Gastrocnemius medialis (tissue), 4 donors: ENCODE measurements at regions not wholly inside any gene's neighbourhood (a gene's known extent, or its start where the extent isn't known, plus 50 kb on each side); places are given as distances from the start of the nearest gene placed in this dataset.

ENCODE experiments used
- ATAC-seq, 2 donors: fragments of 150-250 bp; one replicate each; pipeline ENCODE4 v1.9.1; 2016
- DNase-seq, 2 donors: peaks; one replicate each; pipeline ENCODE4 v3.0.0-alpha.2; 2019
- H3K27ac ChIP-seq, 4 donors: fragments of 200-600 bp; sonication (generic); 1 replicate in 1 of 4; 2 replicates in 3 of 4; pipeline ENCODE4 v1.5.1; 2016 to 2018; ENCODE audit warnings: mild to moderate bottlenecking in 2 of 4, moderate library complexity in 1 of 4
- H3K27me3 ChIP-seq, 3 donors: fragments of 200-600 bp; sonication (generic) in 2 of 3; 1 replicate in 1 of 3; 2 replicates in 2 of 3; pipeline versions ENCODE4 v1.5.1 to v1.6.0; 2016 to 2019; ENCODE audit warnings: mild to moderate bottlenecking in 1 of 3, moderate library complexity in 1 of 3
- H3K36me3 ChIP-seq, 2 donors: fragments of 200-600 bp; sonication (generic) in 1 of 2; one replicate each; pipeline ENCODE4 v1.5.1; 2017 to 2018
- H3K4me1 ChIP-seq, 2 donors: fragments of 200-600 bp; sonication (generic) in 1 of 2; one replicate each; pipeline ENCODE4 v1.5.1; 2016 to 2017; ENCODE audit warnings: mild to moderate bottlenecking in 2 of 2
- H3K4me3 ChIP-seq, 4 donors: fragments of 200-600 bp; sonication (generic) in 3 of 4; 1 replicate in 1 of 4; 2 replicates in 3 of 4; pipeline ENCODE4 v1.5.1; 2016 to 2019; ENCODE audit warnings: mild to moderate bottlenecking in 2 of 4
- H3K9me3 ChIP-seq, 3 donors: fragments of 200-600 bp; sonication (generic) in 2 of 3; 1 replicate in 1 of 3; 2 replicates in 2 of 3; pipeline ENCODE4 v1.5.1; 2016 to 2019
- POLR2A ChIP-seq, 2 donors: fragments of 450-650 bp; IDR thresholded peaks; one replicate each; pipeline ENCODE4 v1.6.1; 2017; ENCODE audit warnings: antibody characterized with exemption in 2 of 2, mild to moderate bottlenecking in 2 of 2, moderate library complexity in 2 of 2
- in situ Hi-C, 4 donors: fragments of 200-750 bp; cut with MboI; loops; one replicate each; pipeline versions ENCODE4 v1.15.0 to v1.8.0; 2017; ENCODE audit warnings: low sequenced_read_pairs in 4 of 4
- intact Hi-C: fragments of 100-400 bp; cut with DNase I; formaldehyde crosslinking; loops from one replicate; pipeline ENCODE4 v1.15.1; 2023; ENCODE audit warnings: low total_unique reads
- TF ChIP-seq, protein P1 (sequence below), 5 experiments: fragments of 450-650 bp in 3 of 5; fragments of 200-600 bp in 2 of 5; sonication (generic) in 2 of 5; IDR thresholded peaks in 4 of 5; conservative IDR thresholded peaks in 1 of 5; 1 replicate in 4 of 5; 2 replicates in 1 of 5; pipeline ENCODE4 v1.5.1; 2016 to 2019; ENCODE audit warnings: antibody characterized with exemption in 5 of 5, mild to moderate bottlenecking in 3 of 5, moderate library complexity in 3 of 5

DNA sequence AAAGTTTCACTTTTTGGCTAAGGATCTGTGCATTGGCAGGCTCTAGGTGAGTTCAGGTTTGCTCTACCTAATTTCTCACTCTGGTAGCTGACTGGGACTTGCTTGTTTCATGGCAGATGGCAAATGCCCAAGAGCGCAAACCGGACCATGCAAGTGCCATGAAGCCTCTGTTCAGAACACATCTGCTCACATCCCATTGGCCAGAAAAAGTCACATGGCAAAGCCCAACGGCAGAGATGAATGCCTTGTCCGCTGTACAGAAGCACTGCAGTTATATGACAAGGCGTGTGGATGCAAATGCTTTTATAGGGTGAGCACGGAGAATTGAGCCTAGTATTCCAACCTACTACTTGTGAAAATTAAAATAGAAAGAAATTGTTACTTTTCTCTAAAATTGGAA is 202.2 kb upstream of the HMGA2 start:
- TF ChIP-seq POLR2A (IDR thresholded peaks at IDR 0.05) = no peak
- TF ChIP-seq, protein P1, sequence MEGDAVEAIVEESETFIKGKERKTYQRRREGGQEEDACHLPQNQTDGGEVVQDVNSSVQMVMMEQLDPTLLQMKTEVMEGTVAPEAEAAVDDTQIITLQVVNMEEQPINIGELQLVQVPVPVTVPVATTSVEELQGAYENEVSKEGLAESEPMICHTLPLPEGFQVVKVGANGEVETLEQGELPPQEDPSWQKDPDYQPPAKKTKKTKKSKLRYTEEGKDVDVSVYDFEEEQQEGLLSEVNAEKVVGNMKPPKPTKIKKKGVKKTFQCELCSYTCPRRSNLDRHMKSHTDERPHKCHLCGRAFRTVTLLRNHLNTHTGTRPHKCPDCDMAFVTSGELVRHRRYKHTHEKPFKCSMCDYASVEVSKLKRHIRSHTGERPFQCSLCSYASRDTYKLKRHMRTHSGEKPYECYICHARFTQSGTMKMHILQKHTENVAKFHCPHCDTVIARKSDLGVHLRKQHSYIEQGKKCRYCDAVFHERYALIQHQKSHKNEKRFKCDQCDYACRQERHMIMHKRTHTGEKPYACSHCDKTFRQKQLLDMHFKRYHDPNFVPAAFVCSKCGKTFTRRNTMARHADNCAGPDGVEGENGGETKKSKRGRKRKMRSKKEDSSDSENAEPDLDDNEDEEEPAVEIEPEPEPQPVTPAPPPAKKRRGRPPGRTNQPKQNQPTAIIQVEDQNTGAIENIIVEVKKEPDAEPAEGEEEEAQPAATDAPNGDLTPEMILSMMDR (IDR thresholded peaks at IDR 0.05 in 4 of 5, conservative IDR thresholded peaks at IDR 0.05 in 1 of 5) = no peak
- Histone ChIP-seq H3K4me1 (no peaks in the 10 kb centered on the region), H3K27ac (no peak overlapping the region), H3K36me3 (no peaks in the 10 kb centered on the region), H3K4me3 (no peak overlapping the region), H3K9me3 (no peaks in the 10 kb centered on the region), H3K27me3 (no peaks in the 10 kb centered on the region)
- DNase-seq (no peak), ATAC-seq (no peak)
- intact Hi-C loops = no loop called here
- in situ Hi-C loops = loop anchor here in 2 of 4 donors (25.0 kb wide), 2 partner anchors 365 to 465 kb away; no protein-coding TSS in a partner anchor

DNA sequence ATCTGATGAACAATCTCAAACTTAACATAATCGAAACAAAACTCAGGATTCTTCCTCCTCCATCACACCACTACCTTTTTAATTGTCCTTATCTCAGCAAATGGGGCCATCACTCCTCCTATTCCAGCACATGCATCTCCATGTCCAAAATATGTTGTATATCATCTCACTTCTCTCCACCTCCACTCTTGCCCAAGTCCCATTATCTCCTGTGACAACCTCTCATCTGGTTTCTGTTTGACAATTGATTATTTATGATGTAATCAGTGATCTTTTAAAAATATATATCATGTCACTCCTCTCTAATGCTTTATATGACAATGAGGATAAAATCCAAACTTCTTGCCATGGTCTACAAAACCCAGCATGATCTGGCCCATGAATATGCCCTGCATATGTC is 200.8 kb upstream of the HMGA2 start:
- no peak for ATAC-seq

DNA sequence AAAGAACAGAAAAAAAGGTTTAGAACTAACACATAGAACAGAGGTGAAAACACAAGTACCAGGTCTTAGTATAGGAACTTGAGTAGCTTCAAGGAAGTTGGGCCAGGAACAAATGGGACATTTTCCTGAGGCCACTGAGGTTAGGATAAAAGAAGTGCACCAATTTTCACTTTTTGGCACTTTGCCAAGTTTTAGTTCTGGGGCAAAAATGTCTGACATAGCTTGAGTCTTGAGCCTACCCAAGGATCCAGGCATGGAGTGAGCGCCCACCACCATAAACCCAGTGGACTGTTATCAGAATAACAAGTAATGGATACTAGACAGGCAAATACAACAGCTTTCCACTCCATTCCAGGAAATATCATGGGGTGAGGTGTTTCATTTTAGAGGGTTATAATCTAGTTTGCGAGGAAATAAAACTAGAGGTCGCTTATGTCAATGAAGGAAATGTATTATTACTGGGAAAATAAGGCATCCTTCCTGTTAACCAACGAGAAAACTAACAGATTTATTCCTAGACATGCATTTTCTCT is 199.7 kb upstream of the HMGA2 start:
- no peak for DNase-seq
- ATAC-seq = no peak
- in situ Hi-C loops = loop anchor here in 2 of 4 donors (25.0 kb wide), 2 partner anchors 363 to 463 kb away; no protein-coding TSS in a partner anchor

More for the DNA sequence above, 200.8 kb upstream of the HMGA2 start:
- in situ Hi-C loops = loop anchor here in 2 of 4 donors (25.0 kb wide), 2 partner anchors 364 to 464 kb away; no protein-coding TSS in a partner anchor
- Histone ChIP-seq H3K4me3 (no peak overlapping the region), H3K27ac (no peak overlapping the region), H3K4me1 (no peaks in the 10 kb centered on the region), H3K27me3 (no peaks in the 10 kb centered on the region), H3K9me3 (no peaks in the 10 kb centered on the region), H3K36me3 (no peaks in the 10 kb centered on the region)
- TF ChIP-seq, protein P1 (IDR thresholded peaks at IDR 0.05 in 4 of 5, conservative IDR thresholded peaks at IDR 0.05 in 1 of 5) = no peak
- no peak for TF ChIP-seq POLR2A (IDR thresholded peaks at IDR 0.05)
- no peak for DNase-seq
- intact Hi-C loops = no loop called here

DNA sequence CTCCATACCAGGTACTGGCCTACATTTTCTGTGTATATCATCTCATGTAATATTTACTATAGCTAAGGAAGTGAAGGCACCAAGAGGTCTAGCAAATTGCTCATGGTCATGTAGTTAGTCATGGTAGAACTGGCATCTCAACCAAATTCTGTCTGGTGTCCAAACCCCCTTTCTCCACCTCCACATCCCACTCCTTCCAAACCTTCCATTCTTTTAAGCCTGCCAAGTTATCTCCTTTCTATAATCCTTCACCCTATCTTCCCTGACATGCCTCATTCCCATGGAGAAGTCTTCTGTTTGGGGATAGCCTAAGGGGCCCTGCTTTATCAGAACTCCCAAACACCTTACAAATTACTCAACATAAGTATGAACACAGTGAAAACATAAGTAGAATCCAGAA is 196.2 kb upstream of the HMGA2 start:
- H3K4me1 ChIP-seq = no peaks in the 10 kb centered on the region
- ATAC-seq (no peak), DNase-seq (no peak)
- no peak overlapping the region for H3K4me3 ChIP-seq
- no peaks in the 10 kb centered on the region for H3K9me3 ChIP-seq
- intact Hi-C loops = no loop called here
- TF ChIP-seq POLR2A (IDR thresholded peaks at IDR 0.05) = no peak
- TF ChIP-seq, protein P1 (IDR thresholded peaks at IDR 0.05 in 4 of 5, conservative IDR thresholded peaks at IDR 0.05 in 1 of 5) = no peak
- no peaks in the 10 kb centered on the region for H3K36me3 ChIP-seq
- H3K27me3 ChIP-seq = no peaks in the 10 kb centered on the region
- in situ Hi-C loops = no loop called here
- H3K27ac ChIP-seq = no peak overlapping the region

More for the DNA sequence above, 199.7 kb upstream of the HMGA2 start:
- H3K27ac ChIP-seq = no peak overlapping the region
- intact Hi-C loops = no loop called here
- no peaks in the 10 kb centered on the region for H3K27me3 ChIP-seq
- H3K9me3 ChIP-seq = no peaks in the 10 kb centered on the region
- H3K4me1 ChIP-seq = no peaks in the 10 kb centered on the region
- H3K36me3 ChIP-seq = no peaks in the 10 kb centered on the region
- TF ChIP-seq, protein P1 (IDR thresholded peaks at IDR 0.05 in 4 of 5, conservative IDR thresholded peaks at IDR 0.05 in 1 of 5) = no peak
- no peak for TF ChIP-seq POLR2A (IDR thresholded peaks at IDR 0.05)
- H3K4me3 ChIP-seq = no peak overlapping the region

DNA sequence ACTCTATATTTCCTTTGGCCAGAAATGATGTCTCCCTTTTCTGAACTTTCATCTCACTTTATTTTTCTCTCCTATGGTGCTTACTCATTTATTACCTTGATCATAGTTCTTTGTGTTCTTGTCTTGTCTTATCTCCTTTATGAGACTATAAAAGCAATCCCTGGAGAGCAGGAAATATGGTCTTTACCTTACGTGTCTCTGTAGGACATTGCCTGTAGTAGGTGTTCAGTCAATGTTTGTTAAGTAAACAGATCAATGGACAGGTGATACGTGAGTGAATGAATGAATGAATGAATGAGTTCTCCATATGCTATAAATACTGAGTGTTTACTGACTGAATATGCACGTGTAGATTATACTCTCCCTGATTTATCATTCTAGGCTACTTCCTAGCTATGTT is 193.7 kb upstream of the HMGA2 start:
- H3K27ac ChIP-seq = no peak overlapping the region
- ATAC-seq = no peak

More for the DNA sequence above, 193.7 kb upstream of the HMGA2 start:
- no peak for DNase-seq
- TF ChIP-seq, protein P1 (IDR thresholded peaks at IDR 0.05 in 4 of 5, conservative IDR thresholded peaks at IDR 0.05 in 1 of 5) = no peak
- no peak for TF ChIP-seq POLR2A (IDR thresholded peaks at IDR 0.05)
- Histone ChIP-seq H3K9me3 (no peaks in the 10 kb centered on the region), H3K4me3 (no peak overlapping the region), H3K27me3 (no peaks in the 10 kb centered on the region), H3K4me1 (no peaks in the 10 kb centered on the region), H3K36me3 (no peaks in the 10 kb centered on the region)
- in situ Hi-C loops (no loop called here), intact Hi-C loops (no loop called here)
